ENCODE measurements at regions not wholly inside any gene's neighbourhood (a gene's known extent, or its start where the extent isn't known, plus 50 kb on each side); places are given as distances from the start of the nearest gene placed in this dataset.

GRCh38 chr1:73604739-73605138 is 593.2 kb downstream of the LRRIQ3 start:
- TF ChIP-seq CTCF (IDR thresholded peaks at IDR 0.05) (no peak), ZFX (IDR thresholded peaks at IDR 0.05; ENCODE audit: borderline replicate concordance) (no peak)

All from 22Rv1 (cell line).